Gastroesophageal sphincter (tissue), 3 donors: ENCODE measurements at regions not wholly inside any gene's neighbourhood (a gene's known extent, or its start where the extent isn't known, plus 50 kb on each side); places are given as distances from the start of the nearest gene placed in this dataset.

Experiments
- POLR2A ChIP-seq, 2 donors: fragments of 450-650 bp; IDR thresholded peaks; one replicate each; pipeline ENCODE4 v1.6.1; 2017; ENCODE audit warnings: antibody characterized with exemption in 2 of 2, mild to moderate bottlenecking in 2 of 2, moderate library complexity in 1 of 2
- POLR2AphosphoS5 ChIP-seq: sonication (generic); formaldehyde crosslinking; IDR thresholded peaks from one replicate; pipeline ENCODE4 v1.6.1; 2017; ENCODE audit warnings: antibody characterized with exemption
- TF ChIP-seq, protein P1 (sequence below), 4 experiments: fragments of 200-600 bp in 2 of 4; fragments of 450-650 bp in 2 of 4; sonication (generic) in 1 of 4; IDR thresholded peaks; one replicate each; pipeline ENCODE4 v1.5.1; 2017 to 2019; ENCODE audit warnings: antibody characterized with exemption in 4 of 4, mild to moderate bottlenecking in 2 of 4, moderate library complexity in 2 of 4

GRCh38 chrX:124796989-124797388, 450.6 kb downstream of the SH2D1A start:
- TF ChIP-seq, protein P1, sequence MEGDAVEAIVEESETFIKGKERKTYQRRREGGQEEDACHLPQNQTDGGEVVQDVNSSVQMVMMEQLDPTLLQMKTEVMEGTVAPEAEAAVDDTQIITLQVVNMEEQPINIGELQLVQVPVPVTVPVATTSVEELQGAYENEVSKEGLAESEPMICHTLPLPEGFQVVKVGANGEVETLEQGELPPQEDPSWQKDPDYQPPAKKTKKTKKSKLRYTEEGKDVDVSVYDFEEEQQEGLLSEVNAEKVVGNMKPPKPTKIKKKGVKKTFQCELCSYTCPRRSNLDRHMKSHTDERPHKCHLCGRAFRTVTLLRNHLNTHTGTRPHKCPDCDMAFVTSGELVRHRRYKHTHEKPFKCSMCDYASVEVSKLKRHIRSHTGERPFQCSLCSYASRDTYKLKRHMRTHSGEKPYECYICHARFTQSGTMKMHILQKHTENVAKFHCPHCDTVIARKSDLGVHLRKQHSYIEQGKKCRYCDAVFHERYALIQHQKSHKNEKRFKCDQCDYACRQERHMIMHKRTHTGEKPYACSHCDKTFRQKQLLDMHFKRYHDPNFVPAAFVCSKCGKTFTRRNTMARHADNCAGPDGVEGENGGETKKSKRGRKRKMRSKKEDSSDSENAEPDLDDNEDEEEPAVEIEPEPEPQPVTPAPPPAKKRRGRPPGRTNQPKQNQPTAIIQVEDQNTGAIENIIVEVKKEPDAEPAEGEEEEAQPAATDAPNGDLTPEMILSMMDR (IDR thresholded peaks at IDR 0.05): no peak
- TF ChIP-seq POLR2AphosphoS5 (no peak), POLR2A (IDR thresholded peaks at IDR 0.05) (no peak)
